Activated CD8-positive, alpha-beta memory T cell treated with anti-CD3 and anti-CD28 coated beads for 48 hours (primary cell): ENCODE measurements at regions not wholly inside any gene's neighbourhood (a gene's known extent, or its start where the extent isn't known, plus 50 kb on each side); places are given as distances from the start of the nearest gene placed in this dataset.
"Not testable (repeated sequence)": the region's sequence is repeated elsewhere in the genome, so short reads cannot be mapped to it uniquely, and the experiment has no call there.

Source experiments
- DNase-seq, 3 experiments: peaks; one replicate each; pipeline ENCODE4 v3.0.0-alpha.2; 2020; ENCODE audit warnings: low read depth in 2 of 3, low spot score in 2 of 3

- no peak for DNase-seq
Measured at GRCh38 chr1:98294127-98294526, 367.4 kb upstream of the SNX7 start.

GRCh38 chr1:98292994-98293393, 368.5 kb upstream of the SNX7 start:
- no peak for DNase-seq

- no peak for DNase-seq
Measured at GRCh38 chr1:98289311-98289710, 368.5 kb upstream of the DPYD start.

GRCh38 chr1:98288494-98288893, 367.7 kb upstream of the DPYD start:
- DNase-seq: no peak

GRCh38 chr1:98287626-98288025, 366.8 kb upstream of the DPYD start:
- no peak for DNase-seq

GRCh38 chr1:98286656-98287055, 365.8 kb upstream of the DPYD start:
- no peak for DNase-seq

GRCh38 chr1:98285286-98285685, 364.5 kb upstream of the DPYD start:
- DNase-seq: not testable (repeated sequence)

GRCh38 chr1:98280049-98280448, 359.2 kb upstream of the DPYD start:
- no peak for DNase-seq

- no peak for DNase-seq
Measured at GRCh38 chr1:98278055-98278454, 357.2 kb upstream of the DPYD start.

GRCh38 chr1:98277118-98277517, 356.3 kb upstream of the DPYD start:
- no peak for DNase-seq

- no peak for DNase-seq
Measured at GRCh38 chr1:98276514-98276913, 355.7 kb upstream of the DPYD start.

GRCh38 chr1:98268316-98268715, 347.5 kb upstream of the DPYD start:
- no peak for DNase-seq

GRCh38 chr1:98267423-98267822, 346.6 kb upstream of the DPYD start:
- no peak for DNase-seq

- no peak for DNase-seq
Measured at GRCh38 chr1:98264727-98265126, 343.9 kb upstream of the DPYD start.

- no peak for DNase-seq
Measured at GRCh38 chr1:98260839-98261238, 340.0 kb upstream of the DPYD start.

- DNase-seq: no peak
Measured at GRCh38 chr1:98260412-98260811, 339.6 kb upstream of the DPYD start.

GRCh38 chr1:98256700-98257099, 335.9 kb upstream of the DPYD start:
- no peak for DNase-seq

GRCh38 chr1:98253145-98253544, 332.3 kb upstream of the DPYD start:
- no peak for DNase-seq

- no peak for DNase-seq
Measured at GRCh38 chr1:98251497-98251896, 330.7 kb upstream of the DPYD start.

- no peak for DNase-seq
Measured at GRCh38 chr1:98232678-98233077, 311.8 kb upstream of the DPYD start.

- DNase-seq: no peak
Measured at GRCh38 chr1:98222706-98223105, 301.9 kb upstream of the DPYD start.

GRCh38 chr1:98221923-98222322, 301.1 kb upstream of the DPYD start:
- no peak for DNase-seq

GRCh38 chr1:98217601-98218000, 296.8 kb upstream of the DPYD start:
- DNase-seq: no peak

- DNase-seq: no peak
Measured at GRCh38 chr1:98216304-98216703, 295.5 kb upstream of the DPYD start.
